Stimulated activated CD8-positive, alpha-beta memory T cell treated with anti-CD3 and anti-CD28 coated beads, Interleukin-15, amount 100 ng/mL, for 4 hours (primary cell): ENCODE measurements at regions not wholly inside any gene's neighbourhood (a gene's known extent, or its start where the extent isn't known, plus 50 kb on each side); places are given as distances from the start of the nearest gene placed in this dataset.

Experiments
- DNase-seq, 2 donors: peaks; one replicate each; pipeline ENCODE4 v3.0.0-alpha.2; 2020; ENCODE audit warnings: low read depth in 2 of 2

DNA sequence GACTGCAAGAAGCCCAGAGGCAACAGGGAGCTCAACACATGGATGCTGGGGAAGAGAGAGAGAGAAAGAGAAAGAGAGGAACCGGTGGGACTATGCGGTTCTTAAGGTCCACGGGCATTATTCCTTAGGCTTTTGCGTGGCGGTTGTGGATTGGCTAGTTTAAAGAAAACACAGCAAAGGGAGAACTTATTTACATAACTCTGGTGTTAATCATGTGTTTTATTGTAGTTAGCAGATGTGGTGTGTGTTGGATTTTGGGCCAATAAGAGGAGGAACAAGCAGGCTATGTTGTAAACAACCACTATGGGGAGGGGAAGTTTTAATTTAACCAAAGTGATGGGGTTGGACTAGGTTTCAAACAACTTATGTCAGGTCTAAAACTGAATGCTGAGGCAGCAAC lies 275.3 kb upstream of the KLF12 start:
- DNase-seq: no peak

DNA sequence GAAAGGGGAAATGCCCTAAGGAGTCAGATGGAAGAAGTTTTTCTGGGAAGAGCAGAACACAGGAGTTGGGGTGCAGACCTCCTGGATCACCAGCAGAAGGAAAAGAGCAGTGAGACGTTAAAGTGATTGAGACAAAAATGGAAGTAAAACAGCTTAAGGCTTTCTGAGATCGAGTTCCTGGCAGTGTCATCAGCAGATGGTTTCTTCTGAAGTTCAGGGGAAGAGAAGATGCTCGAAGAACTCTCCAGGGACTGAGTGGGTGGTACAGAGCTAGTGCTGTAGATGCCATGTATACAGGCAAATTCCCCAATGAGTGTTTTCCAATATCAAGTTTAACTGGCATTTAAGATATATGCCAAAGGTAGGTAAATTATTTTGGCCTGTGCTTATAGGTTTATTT lies 272.2 kb upstream of the KLF12 start:
- no peak for DNase-seq

DNA sequence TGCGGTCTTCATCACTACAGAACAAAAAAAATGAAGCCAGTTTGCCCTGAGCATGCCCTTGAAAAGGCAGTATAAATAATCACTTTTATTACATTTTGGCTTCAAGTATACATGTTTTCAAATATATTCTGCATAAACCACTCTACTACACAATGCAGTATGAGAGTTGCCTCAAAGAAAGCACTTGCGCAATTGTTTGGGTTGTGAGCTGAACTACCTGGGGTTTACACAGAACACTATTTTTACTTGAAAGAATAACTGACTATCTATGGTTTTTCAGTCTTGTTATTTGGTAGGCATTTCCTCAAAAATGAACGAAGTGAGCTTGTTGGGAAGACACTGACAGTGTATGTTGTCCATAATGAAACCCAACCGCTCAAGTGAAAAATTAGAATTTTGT lies 264.4 kb upstream of the KLF12 start:
- no peak for DNase-seq

DNA sequence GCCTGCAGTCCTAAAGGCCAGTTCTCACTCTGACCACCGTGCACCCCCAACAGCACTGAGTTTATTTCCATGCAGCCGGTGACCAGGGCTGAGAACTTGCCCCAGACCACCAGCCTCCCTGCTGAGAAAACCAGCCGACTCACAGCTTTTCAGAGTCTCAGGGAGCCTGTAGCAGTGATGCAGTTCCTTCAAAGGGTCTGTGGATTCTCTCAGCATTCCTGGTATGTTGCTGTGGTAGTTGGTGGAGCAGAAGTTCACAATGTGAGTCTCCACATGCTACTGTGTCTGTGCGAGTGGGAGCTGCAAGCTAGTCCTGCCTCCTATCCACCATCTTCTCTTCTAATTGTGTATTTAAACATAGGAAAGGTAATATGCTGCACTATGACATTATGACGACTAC lies 254.9 kb upstream of the KLF12 start:
- DNase-seq: no peak

GRCh38 chr13:74388626-74389025 lies 254.4 kb upstream of the KLF12 start:
- DNase-seq: no peak

DNA sequence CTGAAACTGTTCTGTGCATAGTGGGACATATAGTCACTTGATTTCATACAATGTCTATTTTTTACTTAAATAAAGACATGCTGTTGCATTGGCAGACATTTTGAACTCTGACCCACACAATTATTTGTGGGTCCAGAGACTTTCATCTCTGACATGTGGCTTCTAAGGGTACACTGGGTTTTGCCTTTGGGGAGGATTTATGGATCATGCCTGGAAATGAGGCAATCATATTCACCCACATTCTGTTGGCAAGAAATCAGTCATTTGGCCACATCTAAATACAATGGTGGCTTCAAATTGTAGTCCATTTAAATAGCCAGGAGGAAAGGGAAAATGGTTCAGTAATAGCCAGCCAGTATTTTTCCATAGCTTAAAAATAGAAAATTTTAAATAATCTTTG lies 238.3 kb upstream of the KLF12 start:
- DNase-seq: no peak

DNA sequence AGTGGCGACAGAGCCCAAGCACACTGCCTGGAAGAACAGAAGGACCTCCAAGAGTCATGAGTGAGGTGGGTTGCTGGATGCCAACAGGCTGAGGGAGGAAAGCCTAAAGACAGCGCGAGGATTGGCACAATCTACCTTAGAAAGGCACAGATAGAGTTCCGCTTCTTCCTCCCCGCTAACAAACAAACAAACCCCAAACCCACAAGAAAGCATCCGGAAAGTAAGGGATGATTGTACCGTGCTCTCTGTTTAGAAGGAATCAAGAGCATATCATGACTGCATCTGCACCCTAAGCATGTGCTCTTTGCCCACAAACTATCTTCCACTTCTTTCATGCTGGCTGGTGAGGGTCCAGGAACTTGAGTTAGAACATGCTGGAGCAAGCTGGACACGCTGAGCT lies 233.0 kb upstream of the KLF12 start:
- DNase-seq: no peak

- no peak for DNase-seq
These were observed 227.1 kb upstream of the KLF12 start for GRCh38 chr13:74361274-74361673.

DNA sequence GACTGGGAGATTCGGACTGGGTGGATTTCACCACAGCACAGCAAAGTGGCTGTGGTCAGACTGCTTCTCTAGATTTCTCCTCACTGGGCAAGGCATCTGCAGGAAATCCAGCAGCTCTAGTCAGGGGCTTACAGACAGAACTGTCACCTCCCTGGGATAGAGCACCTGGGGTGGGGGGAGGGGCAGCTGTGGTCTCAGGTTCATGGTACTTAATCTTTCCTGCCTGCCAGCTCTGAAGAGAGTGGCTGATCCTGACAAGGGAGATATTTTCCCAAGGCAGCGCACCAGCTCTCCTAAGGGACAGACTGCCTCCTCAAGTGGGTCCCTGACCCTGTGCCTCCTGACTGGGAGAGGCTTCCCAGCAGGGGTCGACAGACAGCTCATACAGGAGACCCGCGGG lies 212.8 kb upstream of the KLF12 start:
- DNase-seq: no peak

GRCh38 chr13:74338341-74338740 lies 204.1 kb upstream of the KLF12 start:
- no peak for DNase-seq

DNA sequence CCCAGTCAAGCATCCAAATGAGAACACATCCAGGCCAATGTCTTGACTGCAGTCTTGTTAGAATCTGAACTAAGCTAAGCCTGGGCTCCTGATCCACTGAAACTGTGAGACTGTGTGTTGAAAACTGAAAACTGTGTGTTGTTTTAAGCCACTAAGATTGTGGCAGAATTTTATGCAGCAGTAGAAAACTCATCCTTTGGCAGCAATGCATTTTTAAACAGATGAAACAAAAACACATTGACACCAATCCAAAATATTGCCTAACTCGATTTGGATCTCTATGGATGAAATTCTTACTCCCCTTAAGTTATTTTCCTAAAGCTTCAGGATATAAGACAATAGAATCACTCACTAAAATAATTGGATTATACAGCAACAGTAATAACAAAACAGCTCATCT lies 202.3 kb upstream of the KLF12 start:
- DNase-seq: no peak

GRCh38 chr13:74335370-74335769 lies 201.2 kb upstream of the KLF12 start:
- DNase-seq: no peak

- DNase-seq: no peak
These were observed 195.8 kb upstream of the KLF12 start for GRCh38 chr13:74329962-74330361.

GRCh38 chr13:74325106-74325505 lies 190.9 kb upstream of the KLF12 start:
- DNase-seq: no peak

DNA sequence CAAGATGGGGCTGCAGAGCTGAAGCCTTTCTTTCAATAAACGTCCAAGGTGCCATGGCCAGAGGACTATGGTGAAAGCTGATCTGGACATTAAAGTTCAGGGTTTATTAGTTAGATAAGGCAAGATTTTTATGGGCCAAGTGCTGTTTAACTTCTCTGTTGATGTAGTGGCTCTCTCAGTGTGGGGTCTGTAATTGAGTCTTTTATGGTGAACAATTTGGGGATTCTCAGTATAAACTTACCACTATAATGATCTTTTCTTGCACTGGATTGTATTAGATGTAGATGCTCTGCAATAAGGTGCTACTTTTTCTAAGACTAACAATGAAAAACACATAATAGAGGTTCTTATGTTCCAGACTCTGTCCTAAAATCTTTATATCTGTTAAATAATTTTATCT lies 190.1 kb upstream of the KLF12 start:
- DNase-seq: no peak

DNA sequence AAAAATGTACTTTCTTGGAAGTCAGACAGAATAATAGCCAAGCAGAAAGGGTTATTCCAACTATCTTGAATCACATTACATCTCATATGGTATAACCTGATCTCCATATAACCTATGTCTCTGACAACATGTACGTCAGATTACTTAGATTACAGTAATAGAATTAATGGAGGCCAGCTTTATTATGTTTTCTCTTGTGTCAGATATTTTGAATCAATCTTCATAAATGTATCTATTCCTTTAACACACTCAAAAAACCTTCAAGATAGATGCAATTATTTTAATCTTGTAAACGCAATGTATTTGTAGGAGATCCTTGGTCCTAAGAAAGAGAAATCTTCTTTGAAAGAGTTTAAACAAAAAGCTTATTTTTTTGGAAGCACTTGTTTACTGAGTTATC lies 188.4 kb upstream of the KLF12 start:
- DNase-seq: no peak

DNA sequence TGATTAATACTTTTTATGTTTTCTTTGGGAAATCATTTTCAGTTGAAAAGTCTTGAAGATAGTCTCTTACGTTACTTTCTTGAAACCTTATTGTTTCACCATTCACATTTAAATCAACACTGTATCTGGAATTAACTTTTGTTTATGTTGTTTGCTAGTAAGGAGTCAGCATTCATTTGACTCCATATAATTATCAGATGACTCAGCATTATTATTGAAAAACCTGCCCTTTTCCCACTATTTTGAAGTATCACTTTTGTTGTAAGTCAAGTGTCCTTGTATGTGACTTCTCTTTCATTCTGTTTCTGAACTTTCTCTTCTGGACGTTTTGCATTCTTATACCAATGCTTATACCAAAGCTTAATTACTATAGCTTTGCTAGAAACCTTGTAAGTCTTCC lies 186.1 kb upstream of the KLF12 start:
- no peak for DNase-seq

- no peak for DNase-seq
These were observed 182.3 kb upstream of the KLF12 start for GRCh38 chr13:74316547-74316946.

GRCh38 chr13:74306496-74306895 lies 172.3 kb upstream of the KLF12 start:
- no peak for DNase-seq

DNA sequence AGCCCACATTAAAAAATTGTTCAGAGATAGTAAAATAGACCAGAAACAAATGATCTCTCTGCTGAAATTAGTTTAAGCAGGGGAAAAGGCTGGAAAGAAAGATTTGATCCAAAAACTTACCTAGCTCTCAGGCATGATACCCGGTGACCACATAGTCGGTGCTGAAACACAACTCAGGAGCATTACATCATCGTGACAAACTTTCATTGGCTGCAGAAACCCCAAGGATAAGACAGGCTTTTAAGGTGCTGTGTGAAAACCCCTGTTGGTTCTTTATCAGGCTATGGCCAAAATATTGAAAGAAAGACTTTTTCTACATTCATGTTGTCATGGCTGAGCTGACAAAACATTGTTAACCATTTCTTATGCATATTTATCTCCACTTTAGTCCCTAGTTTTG lies 171.7 kb upstream of the KLF12 start:
- DNase-seq: no peak

DNA sequence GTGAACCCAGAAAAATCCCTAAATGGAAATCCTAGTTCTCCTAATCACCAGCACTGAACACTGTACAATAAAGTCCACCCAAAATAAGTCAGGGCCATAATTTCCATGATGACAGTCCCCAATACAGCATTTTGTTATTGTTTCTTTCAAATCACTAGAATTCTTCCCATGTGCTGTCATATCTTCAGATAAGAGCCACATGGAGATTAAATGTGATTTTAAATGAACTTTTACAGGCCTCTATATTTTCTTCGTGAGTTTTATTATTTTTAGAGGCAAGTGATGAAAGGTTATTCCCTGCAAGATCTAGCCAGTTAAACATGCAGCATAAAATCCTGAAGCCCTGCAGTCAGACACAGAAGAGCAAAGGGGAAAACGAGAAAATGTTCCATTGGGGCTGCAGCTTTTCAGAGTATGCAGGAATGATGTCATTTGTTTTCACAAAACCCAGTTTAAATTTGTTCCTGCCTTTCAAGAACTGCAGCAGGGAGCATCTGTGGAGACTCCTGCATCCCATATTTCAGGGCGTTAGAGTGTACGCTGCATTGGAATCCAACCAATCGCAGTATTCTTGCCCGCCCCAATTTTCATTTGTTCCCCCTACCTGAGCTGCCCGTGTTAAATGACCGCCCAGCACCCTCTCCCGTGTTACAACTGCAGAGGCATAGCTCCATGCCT lies 167.2 kb upstream of the KLF12 start:
- no peak for DNase-seq

DNA sequence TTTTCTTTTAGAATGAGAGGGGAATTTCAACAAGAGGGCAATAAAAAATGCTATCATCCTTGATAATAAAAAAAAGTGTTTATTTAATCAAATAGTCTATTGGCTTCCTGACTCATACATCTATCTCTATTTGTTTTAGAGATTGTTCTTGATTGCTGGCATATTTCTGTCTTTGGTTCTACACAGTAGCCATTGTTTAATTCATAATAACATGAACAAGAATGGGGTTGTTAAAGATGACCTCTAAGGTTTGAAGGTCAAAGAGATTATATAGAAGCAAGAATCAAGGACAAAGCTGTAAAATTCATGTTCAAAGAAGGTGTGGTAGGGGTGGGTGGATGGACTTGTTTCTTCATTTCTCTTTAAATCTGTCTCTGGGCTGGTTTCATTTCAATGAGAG lies 166.0 kb upstream of the KLF12 start:
- DNase-seq: no peak

DNA sequence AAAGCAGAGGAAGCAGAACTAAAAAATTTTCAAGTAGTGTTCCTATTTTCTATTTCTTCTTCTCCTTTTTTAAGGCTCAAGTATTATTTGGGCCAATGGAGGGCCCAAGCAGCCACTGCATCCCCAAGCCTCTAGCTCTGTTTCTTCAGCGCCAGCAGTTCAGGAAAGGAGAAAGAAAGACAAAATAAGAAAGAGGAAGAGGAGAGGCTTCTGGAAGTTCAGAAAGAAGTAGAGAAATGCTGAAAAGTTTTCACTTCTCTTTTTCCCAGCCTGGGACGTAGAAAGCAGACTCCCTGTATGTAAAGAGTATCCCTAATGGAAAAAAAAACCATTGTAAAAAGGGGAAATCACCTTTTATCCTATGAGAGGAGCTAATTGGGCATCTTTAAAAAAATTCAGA lies 165.5 kb upstream of the KLF12 start:
- DNase-seq: no peak

- no peak for DNase-seq
These were observed 164.7 kb upstream of the KLF12 start for GRCh38 chr13:74298923-74299322.
